Cardiac septum (tissue), 1 donor: ENCODE measurements at regions not wholly inside any gene's neighbourhood (a gene's known extent, or its start where the extent isn't known, plus 50 kb on each side); places are given as distances from the start of the nearest gene placed in this dataset.

Experiments
- DNase-seq: peaks from one replicate; pipeline ENCODE4 v3.0.0-alpha.2; 2020; ENCODE audit warnings: low spot score
- intact Hi-C: fragments of 100-400 bp; cut with DNase I; formaldehyde crosslinking; loops from one replicate; pipeline ENCODE4 v1.14.0; 2022
- donor health status: DM: no; HTN: no; CAD: no.

DNA sequence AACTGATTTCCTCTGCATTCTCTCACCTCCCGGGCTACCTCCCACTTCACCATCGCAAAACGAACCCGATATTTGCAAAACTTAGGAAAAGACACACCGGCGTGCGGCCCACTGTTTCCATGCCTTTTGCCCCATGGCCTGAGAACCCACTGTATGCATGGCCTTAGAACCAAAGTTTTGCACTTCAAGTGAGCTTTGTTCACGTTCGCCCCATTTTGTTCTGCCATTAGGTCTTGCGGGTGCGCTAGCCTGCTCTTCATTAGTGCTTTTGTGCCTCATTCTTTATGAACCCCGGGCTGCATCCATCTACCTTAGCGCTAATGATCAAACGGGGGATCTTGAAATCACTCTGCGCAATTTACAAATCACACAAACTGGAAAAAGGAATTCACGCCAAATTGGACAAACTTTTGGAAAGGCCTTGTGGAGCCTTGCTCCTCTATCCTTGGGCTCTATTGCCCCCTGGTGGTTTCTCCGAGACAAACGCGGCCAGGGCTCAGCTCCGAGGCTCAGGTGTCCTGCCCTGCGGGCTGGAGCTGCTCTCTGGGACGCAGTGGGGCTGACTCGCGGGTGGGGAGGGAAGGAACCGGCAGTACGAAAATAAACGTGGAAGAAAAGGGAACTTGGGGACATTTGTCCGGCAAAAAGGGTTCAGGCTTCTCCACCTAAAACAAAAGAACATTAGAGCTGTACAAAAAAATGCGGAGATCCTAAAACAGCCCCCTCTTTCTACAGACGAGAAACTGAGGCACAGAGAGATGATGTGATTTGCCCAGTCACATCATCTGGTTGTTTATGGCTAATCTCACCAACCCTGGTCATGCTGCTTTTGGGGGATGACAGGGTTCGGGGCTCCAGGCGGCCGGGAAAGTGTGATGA, 300.4 kb upstream of the NFE2L3 start:
- DNase-seq = peak; percentile 89

DNA sequence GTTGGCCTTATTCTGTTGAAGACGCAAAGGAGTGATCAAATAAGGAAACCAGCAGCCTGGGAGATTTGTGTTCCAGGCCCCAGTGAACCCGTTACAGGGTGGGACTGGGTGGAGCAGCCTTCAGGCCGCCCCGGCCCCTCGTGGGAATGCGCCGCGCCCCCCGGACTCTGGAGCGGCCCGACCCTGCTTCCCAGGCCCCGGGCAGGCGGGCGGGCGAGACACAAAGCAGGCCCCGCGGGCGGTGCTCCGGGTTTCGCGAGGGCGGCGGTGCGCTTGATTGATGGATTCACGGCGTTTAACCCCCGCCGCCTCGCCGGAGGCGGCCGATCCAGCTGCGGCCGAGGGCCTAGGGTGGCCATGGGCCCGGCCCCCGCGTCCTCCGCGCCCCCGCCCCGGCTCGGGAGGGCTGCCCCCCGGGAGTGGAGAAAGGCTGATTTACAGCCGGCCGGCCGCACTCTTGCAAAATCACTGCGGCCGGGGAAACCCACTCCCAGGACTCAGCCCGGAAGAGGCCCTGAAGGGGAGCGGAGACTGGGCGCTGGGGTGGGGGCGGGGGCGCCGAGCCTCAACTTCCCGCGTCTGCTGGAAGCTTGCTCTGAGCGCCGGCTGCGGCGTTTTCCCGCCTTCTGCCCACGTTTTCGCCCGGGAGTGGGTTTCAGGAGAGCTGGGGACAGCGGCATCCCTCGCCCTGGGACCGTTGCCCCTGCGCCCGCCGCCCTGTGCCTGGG, 299.6 kb upstream of the NFE2L3 start:
- intact Hi-C loops = loop anchor here (5.0 to 10.0 kb wide), 4 partner anchors 138 to 355 kb away; no protein-coding TSS in a partner anchor
- no peak for DNase-seq

More for the DNA sequence above, 300.4 kb upstream of the NFE2L3 start:
- intact Hi-C loops = loop anchor here (2.0 to 10.0 kb wide), 7 partner anchors 137 to 593 kb away; no protein-coding TSS in a partner anchor

DNA sequence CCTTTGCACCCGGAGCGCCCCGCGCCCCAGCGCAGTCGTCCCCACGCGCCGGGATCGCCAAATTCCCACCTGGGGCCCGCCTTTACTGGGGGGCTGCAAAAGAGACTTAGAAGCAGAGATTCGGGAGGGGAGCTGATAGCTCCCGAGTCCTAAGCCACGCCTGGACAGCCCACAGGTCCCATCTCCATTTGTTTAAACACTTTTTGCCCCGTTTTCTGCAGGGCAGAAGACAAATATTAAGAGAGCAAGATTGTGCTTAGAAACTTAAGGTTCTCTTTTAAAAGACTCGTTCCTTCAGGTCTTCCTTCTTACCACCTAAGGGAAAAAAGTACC, 299.1 kb upstream of the NFE2L3 start:
- DNase-seq = no peak
- intact Hi-C loops = loop anchor here (5.0 to 10.0 kb wide), 4 partner anchors 138 to 356 kb away; no protein-coding TSS in a partner anchor

DNA sequence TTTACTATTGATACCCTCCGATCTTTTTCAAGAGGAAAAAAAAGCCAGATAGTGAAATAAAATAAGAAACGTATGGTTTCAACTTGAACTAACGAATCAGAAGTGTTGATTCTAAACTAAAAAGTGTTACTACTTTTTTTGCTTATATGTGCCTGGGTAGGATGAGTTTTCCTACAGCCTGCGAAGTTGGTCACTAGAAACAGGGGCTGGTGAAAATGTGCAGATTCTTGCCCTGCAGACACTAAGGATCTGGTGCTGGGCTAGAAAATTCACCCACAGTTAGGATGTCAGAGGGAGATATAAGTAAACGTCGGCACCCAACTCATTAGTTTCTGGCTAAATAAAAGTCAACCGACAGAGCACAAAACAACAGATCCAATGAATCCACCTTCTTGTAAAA, 298.7 kb upstream of the NFE2L3 start:
- no peak for DNase-seq
- intact Hi-C loops = loop anchor here (5.0 to 10.0 kb wide), 4 partner anchors 139 to 356 kb away; no protein-coding TSS in a partner anchor

DNA sequence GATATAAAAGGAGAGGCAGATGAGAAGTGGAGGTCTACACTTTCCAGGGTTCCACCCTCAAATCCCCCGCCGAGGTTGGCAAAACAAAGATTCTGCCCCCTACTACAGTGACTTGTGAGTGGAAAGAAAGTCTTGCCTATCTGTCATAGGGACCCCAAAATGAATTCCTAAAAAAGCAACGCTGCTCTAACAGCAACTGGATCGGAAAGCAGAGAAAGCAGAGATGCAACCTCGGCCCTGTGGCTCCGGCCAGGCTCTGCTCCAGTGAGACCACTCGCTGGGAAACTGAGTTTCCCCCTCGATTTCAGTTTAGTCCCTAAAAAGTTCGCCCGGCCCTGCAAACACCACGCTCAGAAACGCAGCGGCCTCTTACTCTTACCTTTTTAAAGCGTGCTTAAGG, 297.9 kb upstream of the NFE2L3 start:
- DNase-seq = no peak
- intact Hi-C loops = loop anchor here (5.0 to 10.0 kb wide), 4 partner anchors 139 to 357 kb away; no protein-coding TSS in a partner anchor

DNA sequence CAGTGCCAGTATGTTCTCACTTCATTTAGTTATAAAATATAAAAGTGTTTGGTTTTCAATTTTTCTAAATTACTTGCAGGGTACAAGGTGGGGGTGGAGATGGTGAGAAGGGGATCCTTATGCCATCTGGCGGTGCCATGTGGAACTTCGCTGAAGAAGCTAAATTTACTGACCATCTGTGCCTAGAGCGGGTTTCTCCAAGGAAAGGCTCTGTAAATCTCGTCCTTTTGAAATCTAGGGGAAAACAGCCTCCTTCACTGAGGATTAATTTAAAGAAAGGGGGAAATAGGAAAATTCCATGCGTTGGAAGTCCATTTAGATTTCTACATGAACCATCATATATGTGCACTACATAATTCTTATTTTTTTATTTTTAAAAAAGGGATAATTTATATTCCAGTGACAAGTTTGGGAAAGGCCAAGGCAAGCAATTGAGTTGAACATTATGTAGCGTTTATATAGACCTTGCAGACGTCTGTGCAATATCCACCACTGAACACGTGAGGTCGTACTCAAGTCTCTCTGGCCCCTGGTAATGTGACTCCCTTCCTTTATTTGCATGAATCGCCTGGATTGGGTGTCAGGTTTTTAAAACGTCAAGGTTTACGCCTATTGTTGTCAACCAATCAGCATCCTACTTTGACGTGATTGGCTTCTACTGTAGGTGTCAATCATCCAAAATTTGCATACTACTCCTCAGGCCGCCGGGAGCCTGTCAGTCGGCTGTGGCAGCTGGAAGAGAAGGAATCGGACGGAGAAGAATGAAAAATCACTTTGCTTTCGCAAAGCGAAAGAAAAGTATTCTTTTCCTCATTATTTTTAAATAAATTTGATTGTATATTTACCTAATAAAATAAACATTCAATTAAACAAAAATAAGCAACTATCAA, 297.1 kb upstream of the NFE2L3 start:
- intact Hi-C loops = loop anchor here (5.0 to 10.0 kb wide), 4 partner anchors 140 to 358 kb away; no protein-coding TSS in a partner anchor
- no peak for DNase-seq

DNA sequence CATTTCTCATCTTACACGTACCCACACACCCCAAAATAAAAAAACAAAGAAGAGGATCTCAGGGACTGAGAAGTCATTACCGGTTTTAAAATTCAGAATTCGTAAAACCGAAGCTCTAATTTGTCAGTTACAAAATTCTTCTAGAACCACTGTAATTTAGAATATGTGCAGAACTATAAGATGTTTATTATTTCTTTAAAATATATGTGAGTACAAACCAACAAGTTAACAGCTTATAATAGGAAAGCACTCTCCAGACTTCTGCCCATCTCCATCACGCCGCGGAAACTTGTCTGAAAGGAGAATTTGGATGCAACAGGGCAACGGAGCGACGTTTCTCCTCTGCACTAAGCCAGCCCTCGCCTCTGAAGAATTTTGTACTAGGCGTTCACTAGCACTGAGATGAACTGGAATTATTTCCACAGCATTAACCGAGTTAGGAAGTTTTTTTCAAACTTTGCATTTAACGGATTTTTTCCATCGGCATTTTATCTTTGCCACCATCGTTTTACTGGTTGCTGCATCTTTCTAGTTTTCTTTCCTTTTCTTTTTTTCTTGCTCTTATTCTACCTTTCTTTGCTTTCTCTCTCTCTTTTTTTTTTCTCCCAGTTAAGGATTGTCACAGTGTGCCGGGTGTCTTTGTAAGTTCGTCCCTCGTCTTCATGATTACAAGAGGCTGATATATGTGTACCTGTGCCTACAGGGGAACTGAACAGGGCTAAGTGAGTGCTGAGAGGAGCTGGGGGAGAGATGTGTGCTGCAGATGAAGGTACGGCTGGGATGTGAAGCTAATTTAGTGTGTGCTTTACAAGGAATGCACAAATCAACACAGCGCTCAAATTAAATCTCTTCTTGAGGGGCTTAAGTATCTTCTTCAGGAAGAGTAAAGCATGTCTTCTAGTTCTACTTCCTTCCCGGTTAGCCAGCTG, 295.9 kb upstream of the NFE2L3 start:
- intact Hi-C loops = loop anchor here (10.0 kb wide), 1 partner anchor 141 kb away; no protein-coding TSS in a partner anchor
- no peak for DNase-seq

DNA sequence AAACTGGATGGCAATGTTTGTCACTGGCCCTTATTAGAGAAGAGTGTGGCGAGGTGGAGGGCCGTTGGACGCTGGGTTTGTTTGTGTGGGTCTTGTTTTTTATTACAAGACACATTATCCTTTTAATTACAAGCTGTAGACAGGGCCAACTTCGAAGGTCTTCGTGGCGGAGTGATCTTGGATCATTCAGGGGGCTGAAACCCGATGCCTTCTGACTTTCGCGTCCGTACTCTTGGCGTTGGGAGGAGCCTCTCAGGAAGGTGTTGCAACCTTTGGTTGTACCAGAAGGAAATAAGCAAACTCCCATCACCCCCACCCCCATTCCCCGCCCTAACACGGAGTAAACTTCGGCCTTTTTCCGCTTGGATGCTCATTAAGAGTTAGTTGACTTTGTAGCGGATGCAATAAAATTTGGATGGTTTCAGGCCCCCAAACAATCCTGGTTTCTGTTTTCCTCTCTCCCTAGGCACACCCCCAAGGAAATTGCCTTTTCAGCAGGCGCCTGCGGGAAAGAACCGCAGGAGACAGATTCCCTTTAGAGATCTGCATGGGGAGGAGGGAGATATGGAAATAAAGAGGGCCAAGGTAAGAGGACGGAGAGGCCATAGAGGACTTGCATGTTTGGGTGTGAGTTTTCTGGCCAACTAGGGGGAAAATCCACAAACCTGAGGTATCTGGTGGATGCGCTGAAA, 294.5 kb upstream of the NFE2L3 start:
- DNase-seq = no peak
- intact Hi-C loops = loop anchor here (10.0 kb wide), 1 partner anchor 143 kb away; no protein-coding TSS in a partner anchor

DNA sequence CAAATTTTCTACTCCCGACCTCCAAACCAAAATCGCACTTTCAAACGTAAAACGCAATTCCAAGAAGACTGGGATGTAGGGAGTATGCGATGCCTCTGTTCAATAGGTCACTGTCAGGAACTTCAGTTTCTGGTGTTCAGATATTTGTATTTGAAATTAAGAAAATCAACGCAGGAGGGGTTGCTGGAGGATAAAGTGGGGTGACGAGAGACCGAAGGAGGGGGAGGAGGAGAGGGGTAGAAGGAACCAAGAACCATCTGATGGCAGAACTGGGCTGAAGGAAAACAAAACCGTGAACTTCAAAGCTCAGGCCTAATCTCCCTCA, 293.8 kb upstream of the NFE2L3 start:
- intact Hi-C loops = loop anchor here (10.0 kb wide), 1 partner anchor 143 kb away; no protein-coding TSS in a partner anchor
- no peak for DNase-seq

DNA sequence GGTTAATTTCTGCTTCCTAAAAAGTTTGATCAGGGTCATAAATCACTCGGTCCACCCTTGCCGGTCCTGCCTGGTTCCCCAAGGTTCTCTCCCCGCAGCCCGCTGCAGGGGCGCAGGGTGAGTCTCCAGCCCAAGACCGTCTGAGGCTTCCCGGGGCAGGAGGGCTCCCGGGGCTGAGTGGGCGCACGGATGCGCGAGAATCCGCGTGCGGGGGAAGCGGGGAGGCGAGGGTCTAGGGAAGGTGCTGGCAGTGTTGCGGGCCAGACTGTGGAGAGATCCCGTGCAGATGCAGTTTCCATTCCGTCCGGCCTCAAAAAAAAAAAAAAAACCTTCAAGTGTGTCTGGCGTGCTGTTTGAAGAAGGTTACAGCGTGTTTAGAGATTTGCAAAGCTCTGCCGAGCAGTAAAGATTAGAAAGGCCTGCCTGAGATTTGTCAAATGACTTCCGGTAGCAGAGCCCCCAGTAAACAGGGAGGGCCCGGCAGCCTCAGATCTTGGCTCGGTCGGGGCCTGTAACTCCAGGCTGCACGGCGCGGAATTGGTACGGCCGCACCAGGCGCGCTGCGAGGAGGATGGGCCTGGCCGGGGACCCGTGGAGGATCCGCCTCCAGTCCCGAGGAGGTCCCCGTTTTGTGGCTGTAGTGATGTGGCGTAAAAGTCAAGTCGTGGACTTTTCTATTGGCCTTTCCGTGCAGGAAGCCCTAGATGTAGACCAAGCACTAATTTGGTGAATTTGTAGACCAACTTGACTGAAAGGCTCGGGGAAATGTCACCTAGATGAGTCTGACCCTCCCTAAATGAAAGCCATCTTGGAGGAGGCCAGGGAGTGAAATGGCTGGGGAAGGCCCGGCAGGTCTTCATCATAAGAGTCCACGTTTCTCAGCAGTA, 293.2 kb upstream of the NFE2L3 start:
- intact Hi-C loops = loop anchor here (10.0 kb wide), 1 partner anchor 144 kb away; no protein-coding TSS in a partner anchor
- DNase-seq = no peak

DNA sequence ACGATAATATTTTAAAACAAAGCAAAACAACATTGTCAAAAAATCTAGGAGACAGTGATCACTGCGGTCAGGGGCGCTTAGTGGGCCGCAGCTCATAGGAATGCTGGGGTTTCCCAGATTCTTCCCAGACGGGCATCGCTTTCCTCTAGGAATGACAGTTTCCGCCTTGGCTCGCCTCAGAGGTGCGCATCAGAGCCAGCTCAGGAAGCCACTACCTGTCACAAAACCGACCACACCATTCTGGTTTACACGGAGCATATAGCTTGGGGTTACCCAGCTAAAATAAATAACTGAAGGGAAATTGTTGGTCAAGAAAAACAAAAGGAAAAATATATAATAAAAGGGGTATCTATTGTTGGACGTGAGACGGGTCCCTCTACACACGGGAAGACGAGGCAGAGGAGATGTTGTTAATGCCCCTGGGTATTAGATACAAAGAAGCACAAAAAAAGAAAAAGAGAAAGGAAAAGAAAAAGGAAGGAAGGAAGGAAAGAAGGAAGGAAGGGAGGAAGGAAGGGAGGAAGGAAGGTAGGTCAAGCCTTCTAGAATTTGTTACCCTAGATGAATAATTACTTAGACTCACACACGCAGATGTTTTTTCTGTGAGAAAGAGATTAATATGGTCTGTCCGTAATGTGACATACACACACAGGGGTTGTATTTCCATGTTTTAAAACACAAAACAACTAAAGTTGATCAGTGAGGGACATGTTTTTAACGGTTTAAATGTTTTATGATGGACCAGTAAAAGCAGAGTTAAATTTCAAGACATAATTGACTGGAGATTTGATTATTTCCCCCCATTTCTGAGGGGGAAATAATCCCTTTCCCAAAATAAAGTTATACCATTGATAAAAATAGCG, 292.4 kb upstream of the NFE2L3 start:
- intact Hi-C loops = loop anchor here (10.0 kb wide), 3 partner anchors 145 to 1305 kb away; partner anchors contain the start of gene HOXA9
- no peak for DNase-seq

DNA sequence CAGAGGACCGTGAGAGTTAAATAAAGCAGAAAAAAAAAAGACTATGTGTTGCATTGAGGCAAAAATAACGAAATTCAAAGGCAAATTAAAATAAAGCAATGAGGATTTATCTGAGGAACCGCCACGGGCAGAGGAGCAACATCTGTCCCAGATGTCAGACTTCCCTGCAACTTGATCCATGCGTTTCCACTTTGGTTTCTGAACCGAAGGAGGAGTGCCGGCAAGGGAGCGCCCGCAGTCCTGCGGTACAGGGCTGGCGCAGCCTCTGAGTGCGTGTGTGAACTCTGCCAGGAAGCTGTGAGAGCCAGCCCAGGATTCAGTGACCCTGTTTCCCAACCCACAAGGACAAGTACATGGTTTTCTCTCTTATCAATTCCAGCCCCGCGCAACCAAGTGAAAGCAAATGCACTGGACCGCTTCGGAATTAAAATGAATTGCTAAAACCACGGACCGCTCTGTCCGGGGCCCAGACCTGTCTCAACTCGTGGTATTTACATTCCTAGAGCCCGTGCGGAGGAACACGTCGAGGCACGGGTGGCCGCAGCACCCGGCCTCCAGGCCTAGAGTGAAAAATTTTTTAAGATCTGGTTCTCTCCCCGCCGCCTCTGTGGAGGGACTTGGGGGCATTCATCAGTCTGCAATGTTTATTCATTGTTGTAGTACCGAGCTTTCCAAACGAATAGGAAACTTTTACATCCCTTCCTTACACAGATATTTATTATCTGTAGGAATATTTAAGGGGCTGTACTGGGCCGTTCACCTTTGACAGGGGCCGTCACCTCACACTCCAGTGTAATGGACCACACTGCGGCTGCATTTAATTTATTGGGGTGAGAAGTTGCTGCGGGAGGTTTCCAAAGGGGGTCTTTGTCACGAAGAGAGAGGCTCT, 291.5 kb upstream of the NFE2L3 start:
- intact Hi-C loops = loop anchor here (10.0 kb wide), 2 partner anchors 994 to 1304 kb away; partner anchors contain the start of gene HOXA9
- DNase-seq = no peak

DNA sequence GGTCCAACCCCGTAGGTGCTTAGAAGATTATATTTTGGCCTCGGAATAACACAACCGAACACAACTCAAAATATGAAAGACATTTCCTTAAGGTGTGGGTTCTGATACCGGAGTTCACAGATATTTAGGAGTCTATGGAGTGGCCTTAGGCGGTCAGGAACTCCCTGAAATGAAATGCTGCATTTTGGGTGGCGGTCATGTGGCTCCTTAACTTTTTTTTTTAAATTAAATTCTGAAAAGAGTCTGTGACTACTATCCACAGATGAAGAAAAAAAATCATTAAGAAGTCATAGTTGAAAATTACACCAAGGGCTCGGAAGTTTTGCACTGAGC, 290.9 kb upstream of the NFE2L3 start:
- intact Hi-C loops = loop anchor here (10.0 kb wide), 2 partner anchors 994 to 1304 kb away; partner anchors contain the start of gene HOXA9
- no peak for DNase-seq

DNA sequence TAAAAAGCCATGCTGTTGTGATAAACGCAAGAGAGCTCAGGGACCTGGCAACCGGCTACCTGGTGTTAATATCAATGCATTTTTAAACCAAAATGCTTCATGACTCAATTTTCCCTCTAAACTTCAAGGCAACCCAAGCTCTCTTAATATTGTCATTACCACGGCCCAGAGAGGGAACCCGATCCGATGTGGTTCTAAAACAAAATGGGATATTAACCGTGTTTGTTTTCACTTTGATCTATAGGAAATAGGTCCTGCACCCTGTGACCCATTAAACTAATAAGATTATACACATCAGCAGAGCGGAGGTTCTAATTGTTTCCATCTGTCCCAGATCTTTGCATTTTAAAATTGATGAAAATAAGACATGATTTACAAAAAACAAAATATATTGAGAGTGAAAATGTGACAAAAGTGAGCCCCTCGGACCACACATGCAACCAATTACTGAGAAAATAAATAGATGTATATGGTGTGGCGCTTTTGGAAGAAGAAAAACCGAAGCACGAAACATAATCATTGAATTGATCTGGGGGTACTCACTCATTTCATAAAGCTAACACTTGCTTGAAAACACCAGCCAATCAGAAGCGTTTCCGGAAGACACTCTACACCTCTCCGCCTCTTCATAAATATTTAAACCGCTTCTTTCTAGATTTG, 290.3 kb upstream of the NFE2L3 start:
- DNase-seq = no peak
- intact Hi-C loops = loop anchor here (10.0 kb wide), 2 partner anchors 993 to 1303 kb away; partner anchors contain the start of gene HOXA9
